Stimulated activated CD4-positive, alpha-beta T cell treated with anti-CD3 and anti-CD28 coated beads, Interleukin-12 subunit alpha, Interleukin-12 subunit beta, amount 100 ng/mL, for 48 hours (primary cell): ENCODE measurements at regions not wholly inside any gene's neighbourhood (a gene's known extent, or its start where the extent isn't known, plus 50 kb on each side); places are given as distances from the start of the nearest gene placed in this dataset.
A peak's percentile ranks its signal among the peaks of the same experiment; 100 is the strongest.
"Not testable (repeated sequence)": the region's sequence is repeated elsewhere in the genome, so short reads cannot be mapped to it uniquely, and the experiment has no call there.

Source experiments
- DNase-seq, 3 donors: peaks; one replicate each; pipeline ENCODE4 v3.0.0-alpha.2; 2020; ENCODE audit warnings: low read depth in 2 of 3, low spot score in 1 of 3

- DNase-seq = peak in 1 of 3 donors; percentile 1
Observed at GRCh38 chr4:162497564-162498167, 333.9 kb upstream of the FSTL5 start.

- no peak for DNase-seq
Observed at GRCh38 chr4:162494935-162495334, 331.1 kb upstream of the FSTL5 start.

GRCh38 chr4:162485486-162485885 lies 321.7 kb upstream of the FSTL5 start:
- no peak for DNase-seq

- no peak for DNase-seq
Observed at GRCh38 chr4:162475246-162475645, 311.4 kb upstream of the FSTL5 start.

GRCh38 chr4:162469977-162470376 lies 306.2 kb upstream of the FSTL5 start:
- no peak for DNase-seq

- not testable (repeated sequence) for DNase-seq
Observed at GRCh38 chr4:162465356-162465755, 301.6 kb upstream of the FSTL5 start.

- DNase-seq = no peak
Observed at GRCh38 chr4:162461952-162462351, 298.2 kb upstream of the FSTL5 start.

- DNase-seq = no peak
Observed at GRCh38 chr4:162458051-162458450, 294.3 kb upstream of the FSTL5 start.

- DNase-seq = no peak
Observed at GRCh38 chr4:162457071-162457865, 293.5 kb upstream of the FSTL5 start.

GRCh38 chr4:162456106-162456505 lies 292.3 kb upstream of the FSTL5 start:
- DNase-seq = no peak

GRCh38 chr4:162450531-162451035 lies 286.8 kb upstream of the FSTL5 start:
- no peak for DNase-seq

GRCh38 chr4:162443510-162443909 lies 279.7 kb upstream of the FSTL5 start:
- no peak for DNase-seq

GRCh38 chr4:162442128-162442527 lies 278.3 kb upstream of the FSTL5 start:
- DNase-seq = no peak

- DNase-seq = no peak
Observed at GRCh38 chr4:162422312-162422711, 258.5 kb upstream of the FSTL5 start.

GRCh38 chr4:162410854-162411253 lies 247.1 kb upstream of the FSTL5 start:
- DNase-seq = no peak

GRCh38 chr4:162409048-162409447 lies 245.2 kb upstream of the FSTL5 start:
- DNase-seq = no peak

- DNase-seq = no peak
Observed at GRCh38 chr4:162408309-162408708, 244.5 kb upstream of the FSTL5 start.

GRCh38 chr4:162406637-162407365 lies 243.0 kb upstream of the FSTL5 start:
- no peak for DNase-seq

GRCh38 chr4:162403932-162404331 lies 240.1 kb upstream of the FSTL5 start:
- DNase-seq = no peak

GRCh38 chr4:162403419-162403818 lies 239.6 kb upstream of the FSTL5 start:
- no peak for DNase-seq

- DNase-seq = no peak
Observed at GRCh38 chr4:162401021-162401420, 237.2 kb upstream of the FSTL5 start.

- no peak for DNase-seq
Observed at GRCh38 chr4:162392946-162393345, 229.1 kb upstream of the FSTL5 start.
